AG04449 (cell line): ENCODE measurements at regions not wholly inside any gene's neighbourhood (a gene's known extent, or its start where the extent isn't known, plus 50 kb on each side); places are given as distances from the start of the nearest gene placed in this dataset.

ENCODE experiments used
- CTCF ChIA-PET: fragments of 350-600 bp; formaldehyde crosslinking; extraction: SDS; loops from one replicate; lab custom pipeline; 2021; ENCODE audit warnings: antibody characterized with exemption; lab: Yijun Ruan, JAX
- POLR2A ChIA-PET: fragments of 400-600, 350-600 bp; formaldehyde crosslinking; extraction: SDS; loops from one replicate; lab custom pipeline; 2020; ENCODE audit warnings: antibody characterized with exemption, inconsistent platforms; lab: Yijun Ruan, JAX
- DNase-seq: peaks from one replicate; pipeline ENCODE4 v3.0.0-alpha.2; 2010; ENCODE audit warnings: low read depth, low spot score
- H3K4me3 ChIP-seq: 2 replicates; pipeline ENCODE4 v1.5.1; 2011; ENCODE audit warnings: low read depth, mild to moderate bottlenecking, control low read depth, low read length
- TF ChIP-seq, protein P1 (sequence below): IDR thresholded peaks from one replicate; pipeline ENCODE4 v1.5.1; 2011; ENCODE audit warnings: mild to moderate bottlenecking, moderate library complexity, low read length, control low read depth, inconsistent platforms; ENCODE audit not compliant: insufficient read depth; ENCODE audit errors: missing control alignments

DNA sequence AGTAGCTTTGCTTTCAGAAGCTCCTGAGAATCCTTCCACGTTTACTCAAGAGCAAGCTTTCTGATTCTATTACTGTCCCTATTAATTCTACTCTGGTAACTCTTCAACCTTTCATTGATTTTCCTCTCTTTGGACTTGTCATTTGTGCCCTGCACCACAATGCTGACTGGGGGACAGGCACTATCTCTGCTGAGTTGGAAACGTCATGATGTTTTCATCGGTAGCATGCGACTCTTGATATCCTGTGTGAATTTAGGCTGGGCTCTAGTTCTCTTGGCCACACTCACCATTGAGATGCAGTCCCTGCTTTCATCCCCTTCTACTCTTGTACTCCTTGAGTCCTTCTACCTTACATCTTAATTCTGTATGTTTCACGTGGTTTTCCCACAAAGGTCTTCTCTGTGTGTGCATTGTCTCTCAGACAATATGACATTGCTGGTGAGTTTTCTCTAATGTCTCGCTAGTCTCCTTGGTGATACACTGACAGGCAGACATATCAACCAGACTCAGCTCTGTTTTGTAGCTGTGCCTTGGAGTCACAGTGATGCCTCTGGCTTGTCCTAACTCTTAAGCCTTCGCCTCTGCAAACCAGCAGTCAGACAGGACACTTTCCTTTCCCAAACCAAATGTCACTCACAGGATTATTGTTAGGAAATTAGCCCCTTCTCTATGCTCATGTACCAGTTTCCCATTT is 223.6 kb upstream of the ADGRL2 start:
- TF ChIP-seq, protein P1, sequence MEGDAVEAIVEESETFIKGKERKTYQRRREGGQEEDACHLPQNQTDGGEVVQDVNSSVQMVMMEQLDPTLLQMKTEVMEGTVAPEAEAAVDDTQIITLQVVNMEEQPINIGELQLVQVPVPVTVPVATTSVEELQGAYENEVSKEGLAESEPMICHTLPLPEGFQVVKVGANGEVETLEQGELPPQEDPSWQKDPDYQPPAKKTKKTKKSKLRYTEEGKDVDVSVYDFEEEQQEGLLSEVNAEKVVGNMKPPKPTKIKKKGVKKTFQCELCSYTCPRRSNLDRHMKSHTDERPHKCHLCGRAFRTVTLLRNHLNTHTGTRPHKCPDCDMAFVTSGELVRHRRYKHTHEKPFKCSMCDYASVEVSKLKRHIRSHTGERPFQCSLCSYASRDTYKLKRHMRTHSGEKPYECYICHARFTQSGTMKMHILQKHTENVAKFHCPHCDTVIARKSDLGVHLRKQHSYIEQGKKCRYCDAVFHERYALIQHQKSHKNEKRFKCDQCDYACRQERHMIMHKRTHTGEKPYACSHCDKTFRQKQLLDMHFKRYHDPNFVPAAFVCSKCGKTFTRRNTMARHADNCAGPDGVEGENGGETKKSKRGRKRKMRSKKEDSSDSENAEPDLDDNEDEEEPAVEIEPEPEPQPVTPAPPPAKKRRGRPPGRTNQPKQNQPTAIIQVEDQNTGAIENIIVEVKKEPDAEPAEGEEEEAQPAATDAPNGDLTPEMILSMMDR, result no peak
- CTCF ChIA-PET, result no interaction called here
- no peak overlapping the region for H3K4me3 ChIP-seq
- POLR2A ChIA-PET, result no interaction called here
- DNase-seq, result no peak

DNA sequence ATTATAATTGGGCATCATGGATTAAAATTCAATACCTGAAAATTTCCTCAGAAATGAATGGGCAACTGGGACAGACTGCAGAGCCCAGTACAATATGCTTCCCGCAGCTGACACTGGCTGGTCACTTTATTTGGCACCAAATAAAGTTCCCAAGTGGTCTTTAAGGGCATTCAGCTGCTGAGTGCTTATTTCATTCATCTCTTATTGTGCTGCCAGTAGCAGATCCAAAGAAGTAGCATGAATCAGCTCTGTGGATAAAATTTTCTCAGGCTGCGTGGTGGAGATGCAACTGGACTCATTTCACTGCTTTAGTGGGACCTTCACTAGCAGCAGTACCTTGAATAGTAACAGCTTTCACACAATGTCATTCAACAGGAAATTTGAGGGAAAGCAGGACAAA is 226.3 kb upstream of the ADGRL2 start:
- no peak overlapping the region for H3K4me3 ChIP-seq
- POLR2A ChIA-PET, result no interaction called here
- no peak for DNase-seq
- CTCF ChIA-PET, result interaction anchor here (1.4 kb wide), 1 partner anchor 25 kb away, joined by 4 read pairs; no protein-coding TSS in a partner anchor
- TF ChIP-seq, protein P1, result no peak

DNA sequence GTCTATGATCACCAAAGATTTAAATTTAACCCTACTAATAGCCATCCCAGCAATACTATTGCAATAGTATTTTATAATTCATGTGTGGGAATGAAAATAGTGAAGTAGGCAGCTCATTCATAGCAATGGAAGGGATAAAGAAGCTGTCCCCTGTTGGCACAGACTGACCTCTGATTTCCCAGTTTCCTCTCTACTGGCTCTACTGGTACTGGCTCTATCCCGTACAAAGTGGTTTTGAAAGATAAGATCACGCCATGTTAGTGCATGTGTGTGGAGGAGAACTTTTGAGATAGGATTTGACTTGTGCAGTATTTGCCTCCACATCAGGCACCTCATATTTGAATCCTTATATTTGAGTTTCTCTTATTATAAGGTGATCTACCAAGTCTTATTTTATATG is 227.3 kb upstream of the ADGRL2 start:
- DNase-seq, result no peak
- POLR2A ChIA-PET, result no interaction called here
- H3K4me3 ChIP-seq, result no peak overlapping the region
- CTCF ChIA-PET, result interaction anchor here (1.4 kb wide), 1 partner anchor 24 kb away, joined by 4 read pairs; no protein-coding TSS in a partner anchor
- TF ChIP-seq, protein P1, result no peak

DNA sequence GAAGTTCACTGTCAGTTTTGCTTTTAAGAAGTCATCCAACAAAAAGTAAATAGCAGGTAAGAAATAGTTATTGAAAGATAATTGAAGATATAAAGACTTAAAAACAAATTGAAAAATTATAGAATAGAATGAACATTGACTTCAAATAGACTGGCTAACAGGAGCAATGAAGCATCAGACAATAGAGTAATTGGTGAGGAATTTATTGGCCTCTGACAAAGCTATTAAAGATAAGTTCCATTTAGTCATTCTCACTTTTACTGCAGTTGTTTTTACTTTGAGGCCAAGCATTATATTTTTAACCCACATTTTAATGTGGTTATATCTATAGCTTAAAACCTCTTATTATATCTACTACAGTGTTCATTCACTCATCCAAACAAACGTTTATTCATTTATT is 228.8 kb upstream of the ADGRL2 start:
- no peak for DNase-seq
- H3K4me3 ChIP-seq, result no peak overlapping the region
- ChIA-PET POLR2A (no interaction called here), CTCF (interaction anchor here (2.2 kb wide), 1 partner anchor 189 kb away, joined by 7 read pairs; no protein-coding TSS in a partner anchor)
- TF ChIP-seq, protein P1, result no peak

DNA sequence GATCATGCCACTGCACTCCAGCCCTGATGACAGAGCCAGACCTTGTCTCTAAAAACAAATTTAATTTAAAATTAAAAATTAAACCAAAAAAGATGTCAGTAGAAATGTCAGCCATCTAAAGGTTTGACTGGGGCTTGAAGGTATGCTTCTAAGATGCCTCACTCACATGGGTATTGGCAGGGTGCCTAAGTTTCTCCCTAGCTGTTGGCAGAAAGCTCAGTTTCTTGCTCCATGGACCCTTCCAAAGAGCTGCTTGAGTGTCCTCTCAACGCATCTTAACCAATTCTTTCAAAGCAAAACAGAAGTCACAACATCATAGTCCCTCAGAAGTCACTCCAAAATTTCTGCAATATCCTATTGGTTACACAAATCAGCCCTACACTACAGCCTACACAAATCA is 231.0 kb upstream of the ADGRL2 start:
- H3K4me3 ChIP-seq, result no peak overlapping the region
- TF ChIP-seq, protein P1, result no peak
- ChIA-PET POLR2A (no interaction called here), CTCF (interaction anchor here (1.0 kb wide), 1 partner anchor 20 kb away, joined by 4 read pairs; no protein-coding TSS in a partner anchor)
- DNase-seq, result no peak

DNA sequence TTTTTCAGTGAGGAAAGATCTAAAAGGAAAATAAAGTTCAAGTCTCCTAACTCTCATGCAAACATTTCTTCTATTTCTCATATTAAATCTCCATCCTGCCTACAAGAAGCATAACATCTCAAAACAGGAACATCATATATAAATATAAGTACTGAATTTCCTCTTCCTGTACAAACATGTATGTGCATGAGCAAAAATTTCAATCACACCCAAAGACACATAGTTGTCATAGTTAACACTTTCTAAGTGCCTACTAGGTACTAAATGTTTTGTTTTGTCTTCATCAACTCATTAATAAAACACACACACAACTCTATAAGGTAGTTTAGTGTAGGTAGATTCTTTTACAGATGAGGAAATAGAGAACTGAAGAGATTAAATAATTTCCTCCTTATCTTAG is 237.1 kb upstream of the ADGRL2 start:
- TF ChIP-seq, protein P1, result no peak
- CTCF ChIA-PET, result no interaction called here

More for the DNA sequence above, 237.1 kb upstream of the ADGRL2 start:
- POLR2A ChIA-PET, result no interaction called here
- no peak for DNase-seq
- no peak overlapping the region for H3K4me3 ChIP-seq
